BJ (cell line): ENCODE measurements at regions not wholly inside any gene's neighbourhood (a gene's known extent, or its start where the extent isn't known, plus 50 kb on each side); places are given as distances from the start of the nearest gene placed in this dataset.

Source experiments
- CTCF ChIA-PET: fragments of 350-600 bp; formaldehyde crosslinking; extraction: SDS; loops from one replicate; lab custom pipeline; 2021; ENCODE audit warnings: antibody characterized with exemption, inconsistent platforms; lab: Yijun Ruan, JAX
- POLR2A ChIA-PET: fragments of 300-600 bp; sonication (Branson Sonifier 250); formaldehyde crosslinking; extraction: SDS; loops from one replicate; lab custom pipeline; 2021; ENCODE audit warnings: antibody characterized with exemption; lab: Charles Lee
- DNase-seq: peaks from one replicate; pipeline ENCODE4 v3.0.0-alpha.2; 2011; ENCODE audit warnings: low read depth
- H3K27me3 ChIP-seq: 2 replicates; pipeline ENCODE4 v1.6.0; 2011; ENCODE audit warnings: low read length; ENCODE audit not compliant: control insufficient read depth, insufficient read depth
- H3K36me3 ChIP-seq: 2 replicates; pipeline ENCODE4 v1.5.1; 2011; ENCODE audit warnings: low read length; ENCODE audit not compliant: control insufficient read depth, insufficient read depth
- H3K4me3 ChIP-seq: 2 replicates; pipeline ENCODE4 v1.5.1; 2011; ENCODE audit warnings: low read depth, mild to moderate bottlenecking, control low read depth, low read length
- CTCF ChIP-seq: IDR thresholded peaks from 2 replicates; pipeline ENCODE4 v1.5.1; 2011; ENCODE audit warnings: low read depth, mild to moderate bottlenecking, control low read depth, inconsistent platforms, low read length, moderate library complexity; ENCODE audit not compliant: insufficient read depth

- no peak for TF ChIP-seq CTCF
- H3K4me3 ChIP-seq: no peak overlapping the region
- POLR2A ChIA-PET: no interaction called here
- 0 out of 2 replicates have a peak, but pooled peaks cover 3% of the 10 kb centered on the region for H3K27me3 ChIP-seq
- CTCF ChIA-PET: interaction anchor here (1.0 kb wide), 1 partner anchor 10 kb away, joined by 3 read pairs; no protein-coding TSS in a partner anchor
- DNase-seq: no peak
- no peaks in the 10 kb centered on the region for H3K36me3 ChIP-seq
Observed at GRCh38 chr10:3418926-3419325, 246.3 kb upstream of the PITRM1 start.

- DNase-seq: no peak
- ChIA-PET CTCF (interaction anchor here (1.0 to 1.2 kb wide), 2 partner anchors 9 to 12 kb away, joined by 3 read pairs; no protein-coding TSS in a partner anchor), POLR2A (no interaction called here)
- Histone ChIP-seq H3K27me3 (0 out of 2 replicates have a peak, but pooled peaks cover 3% of the 10 kb centered on the region), H3K36me3 (no peaks in the 10 kb centered on the region), H3K4me3 (no peak overlapping the region)
- TF ChIP-seq CTCF: no peak
Observed at GRCh38 chr10:3418041-3418754, 245.6 kb upstream of the PITRM1 start.

- Histone ChIP-seq H3K4me3 (no peak overlapping the region), H3K36me3 (no peaks in the 10 kb centered on the region), H3K27me3 (0 out of 2 replicates have a peak, but pooled peaks cover 3% of the 10 kb centered on the region)
- no peak for TF ChIP-seq CTCF
- ChIA-PET CTCF (no interaction called here), POLR2A (no interaction called here)
- no peak for DNase-seq
Observed at GRCh38 chr10:3417096-3417495, 244.5 kb upstream of the PITRM1 start.

- POLR2A ChIA-PET: interaction anchor here (0.5 kb wide), 1 partner anchor 111 kb away, joined by 3 read pairs; no protein-coding TSS in a partner anchor
- TF ChIP-seq CTCF: no peak
- CTCF ChIA-PET: no interaction called here
- DNase-seq: no peak
- no peak overlapping the region for H3K4me3 ChIP-seq
- 0 out of 2 replicates have a peak, but pooled peaks cover 3% of the 10 kb centered on the region for H3K27me3 ChIP-seq
- no peaks in the 10 kb centered on the region for H3K36me3 ChIP-seq
Observed at GRCh38 chr10:3415878-3416605, 243.5 kb upstream of the PITRM1 start.
